HEK293 (cell line): ENCODE measurements at regions not wholly inside any gene's neighbourhood (a gene's known extent, or its start where the extent isn't known, plus 50 kb on each side); places are given as distances from the start of the nearest gene placed in this dataset.

Experiments
- BCL11A ChIP-seq: fragments of 450-650 bp; formaldehyde crosslinking; IDR thresholded peaks from 2 replicates; pipeline ENCODE4 v1.5.1; 2016; ENCODE audit warnings: low read depth, missing biosample characterization, missing genetic modification characterization
- HOXC10 ChIP-seq: sonication (generic); formaldehyde crosslinking; IDR thresholded peaks from 2 replicates; pipeline ENCODE4 v1.8.1; 2023; ENCODE audit warnings: mild to moderate bottlenecking, missing genetic modification reagents
- KLF7 ChIP-seq: fragments of 450-650 bp; formaldehyde crosslinking; IDR thresholded peaks from 2 replicates; pipeline ENCODE4 v1.5.1; 2016; ENCODE audit warnings: missing biosample characterization, missing genetic modification characterization, borderline replicate concordance
- MEIS1 ChIP-seq: sonication (generic); formaldehyde crosslinking; IDR thresholded peaks from 2 replicates; pipeline ENCODE4 v1.8.1; 2022; ENCODE audit warnings: missing genetic modification reagents, mild to moderate bottlenecking, borderline replicate concordance
- MYNN ChIP-seq: fragments of 450-650 bp; formaldehyde crosslinking; IDR thresholded peaks from 2 replicates; pipeline ENCODE4 v1.5.1; 2016; ENCODE audit warnings: missing biosample characterization, missing genetic modification characterization, borderline replicate concordance
- SALL2 ChIP-seq: fragments of 450-650 bp; formaldehyde crosslinking; IDR thresholded peaks from 2 replicates; pipeline ENCODE4 v1.5.0; 2017; ENCODE audit warnings: missing biosample characterization, mild to moderate bottlenecking, missing genetic modification characterization, borderline replicate concordance
- YY1 ChIP-seq: fragments of 450-650 bp; formaldehyde crosslinking; IDR thresholded peaks from 2 replicates; pipeline ENCODE4 v1.5.1; 2018; ENCODE audit warnings: missing biosample characterization, missing genetic modification characterization
- ZBTB1 ChIP-seq: fragments of 450-650 bp; formaldehyde crosslinking; IDR thresholded peaks from 2 replicates; pipeline ENCODE4 v1.5.1; 2016; ENCODE audit warnings: missing biosample characterization, missing genetic modification characterization
- ZBTB48 ChIP-seq: fragments of 450-650 bp; formaldehyde crosslinking; IDR thresholded peaks from 2 replicates; pipeline ENCODE4 v1.5.1; 2016; ENCODE audit warnings: missing biosample characterization, missing genetic modification characterization
- ZBTB7A ChIP-seq: fragments of 450-650 bp; formaldehyde crosslinking; IDR thresholded peaks from 2 replicates; pipeline ENCODE4 v1.5.1; 2016; ENCODE audit warnings: low read depth, missing biosample characterization, missing genetic modification characterization
- ZIC2 ChIP-seq: fragments of 450-650 bp; formaldehyde crosslinking; IDR thresholded peaks from 2 replicates; pipeline ENCODE4 v1.5.1; 2016; ENCODE audit warnings: missing biosample characterization, missing genetic modification characterization
- ZNF10 ChIP-seq: fragments of 450-650 bp; formaldehyde crosslinking; IDR thresholded peaks from 2 replicates; pipeline ENCODE4 v1.5.1; 2017; ENCODE audit warnings: missing biosample characterization, missing genetic modification characterization
- ZNF112 ChIP-seq: fragments of 450-650 bp; formaldehyde crosslinking; IDR thresholded peaks from 2 replicates; pipeline ENCODE4 v1.5.0; 2017; ENCODE audit warnings: missing biosample characterization, missing genetic modification characterization
- ZNF138 ChIP-seq: fragments of 450-650 bp; formaldehyde crosslinking; IDR thresholded peaks from 2 replicates; pipeline ENCODE4 v1.5.1; 2016; ENCODE audit warnings: missing biosample characterization, missing genetic modification characterization, borderline replicate concordance
- ZNF16 ChIP-seq: fragments of 450-650 bp; formaldehyde crosslinking; IDR thresholded peaks from 2 replicates; pipeline ENCODE4 v1.5.1; 2016; ENCODE audit warnings: low read depth, missing biosample characterization, missing genetic modification characterization
- ZNF221 ChIP-seq: fragments of 450-650 bp; formaldehyde crosslinking; IDR thresholded peaks from 2 replicates; pipeline ENCODE4 v1.5.1; 2017; ENCODE audit warnings: missing biosample characterization, missing genetic modification characterization, borderline replicate concordance
- ZNF341 ChIP-seq: fragments of 450-650 bp; formaldehyde crosslinking; IDR thresholded peaks from 2 replicates; pipeline ENCODE4; 2016; ENCODE audit warnings: low read depth, missing biosample characterization, missing genetic modification characterization
- ZNF37A ChIP-seq: fragments of 450-650 bp; IDR thresholded peaks from 2 replicates; pipeline ENCODE4 v1.5.1; 2018; ENCODE audit warnings: missing biosample characterization, missing genetic modification characterization
- ZNF404 ChIP-seq: fragments of 450-650 bp; formaldehyde crosslinking; IDR thresholded peaks from 2 replicates; pipeline ENCODE4 v1.5.1; 2017; ENCODE audit warnings: missing biosample characterization, missing genetic modification characterization
- ZNF433 ChIP-seq: fragments of 450-650 bp; formaldehyde crosslinking; IDR thresholded peaks from 2 replicates; pipeline ENCODE4 v1.5.1; 2016; ENCODE audit warnings: missing biosample characterization, missing genetic modification characterization, low read depth
- ZNF521 ChIP-seq: fragments of 450-650 bp; formaldehyde crosslinking; IDR thresholded peaks from 2 replicates; pipeline ENCODE4 v1.5.1; 2017; ENCODE audit warnings: missing biosample characterization, mild to moderate bottlenecking, missing genetic modification characterization
- ZNF544 ChIP-seq: fragments of 450-650 bp; formaldehyde crosslinking; IDR thresholded peaks from 2 replicates; pipeline ENCODE4 v1.5.0; 2017; ENCODE audit warnings: missing biosample characterization, missing genetic modification characterization
- ZNF549 ChIP-seq: fragments of 450-650 bp; IDR thresholded peaks from 2 replicates; pipeline ENCODE4 v1.5.1; 2018; ENCODE audit warnings: missing biosample characterization, missing genetic modification characterization, mild to moderate bottlenecking, inconsistent platforms, moderate library complexity
- ZNF560 ChIP-seq: fragments of 450-650 bp; formaldehyde crosslinking; IDR thresholded peaks from 2 replicates; pipeline ENCODE4 v1.5.1; 2017; ENCODE audit warnings: missing biosample characterization, missing genetic modification characterization, borderline replicate concordance
- ZNF585B ChIP-seq: fragments of 450-650 bp; formaldehyde crosslinking; IDR thresholded peaks from 2 replicates; pipeline ENCODE4 v1.5.1; 2016; ENCODE audit warnings: missing biosample characterization, missing genetic modification characterization
- ZNF660 ChIP-seq: fragments of 450-650 bp; IDR thresholded peaks from 2 replicates; pipeline ENCODE4 v1.5.1; 2018; ENCODE audit warnings: missing biosample characterization, mild to moderate bottlenecking, missing genetic modification characterization
- ZNF677 ChIP-seq: fragments of 450-650 bp; IDR thresholded peaks from 2 replicates; pipeline ENCODE4 v1.5.0; 2018; ENCODE audit warnings: missing biosample characterization, mild to moderate bottlenecking, missing genetic modification characterization, moderate library complexity
- ZNF76 ChIP-seq: fragments of 450-650 bp; formaldehyde crosslinking; IDR thresholded peaks from 2 replicates; pipeline ENCODE4; 2016; ENCODE audit warnings: low read depth, missing biosample characterization, missing genetic modification characterization, borderline replicate concordance
- ZNF785 ChIP-seq: fragments of 450-650 bp; formaldehyde crosslinking; IDR thresholded peaks from 2 replicates; pipeline ENCODE4 v1.5.1; 2016; ENCODE audit warnings: missing biosample characterization, missing genetic modification characterization
- ZNF830 ChIP-seq: fragments of 450-650 bp; IDR thresholded peaks from 2 replicates; pipeline ENCODE4 v1.5.0; 2018; ENCODE audit warnings: missing biosample characterization, missing genetic modification characterization, low read depth, mild to moderate bottlenecking, moderate library complexity
- ZNF843 ChIP-seq: fragments of 450-650 bp; formaldehyde crosslinking; IDR thresholded peaks from 2 replicates; pipeline ENCODE4 v1.5.1; 2016; ENCODE audit warnings: missing biosample characterization, missing genetic modification characterization
- TF ChIP-seq, protein P1 (sequence below): fragments of 450-650 bp; formaldehyde crosslinking; IDR thresholded peaks from 2 replicates; pipeline ENCODE4 v1.5.1; 2016; ENCODE audit warnings: missing biosample characterization, missing genetic modification characterization
- TF ChIP-seq, protein P2 (sequence below): fragments of 450-650 bp; IDR thresholded peaks from 2 replicates; pipeline ENCODE4 v1.5.1; 2018; ENCODE audit warnings: missing biosample characterization, missing genetic modification characterization
- TF ChIP-seq, protein P3 (sequence below): sonication (generic); formaldehyde crosslinking; IDR thresholded peaks from 2 replicates; pipeline ENCODE4 v1.8.1; 2022; ENCODE audit warnings: mild to moderate bottlenecking, moderate library complexity, missing genetic modification reagents
- TF ChIP-seq, protein P4 (sequence below): fragments of 450-650 bp; formaldehyde crosslinking; IDR thresholded peaks from 2 replicates; pipeline ENCODE4 v1.5.1; 2016; ENCODE audit warnings: missing biosample characterization, missing genetic modification characterization

DNA sequence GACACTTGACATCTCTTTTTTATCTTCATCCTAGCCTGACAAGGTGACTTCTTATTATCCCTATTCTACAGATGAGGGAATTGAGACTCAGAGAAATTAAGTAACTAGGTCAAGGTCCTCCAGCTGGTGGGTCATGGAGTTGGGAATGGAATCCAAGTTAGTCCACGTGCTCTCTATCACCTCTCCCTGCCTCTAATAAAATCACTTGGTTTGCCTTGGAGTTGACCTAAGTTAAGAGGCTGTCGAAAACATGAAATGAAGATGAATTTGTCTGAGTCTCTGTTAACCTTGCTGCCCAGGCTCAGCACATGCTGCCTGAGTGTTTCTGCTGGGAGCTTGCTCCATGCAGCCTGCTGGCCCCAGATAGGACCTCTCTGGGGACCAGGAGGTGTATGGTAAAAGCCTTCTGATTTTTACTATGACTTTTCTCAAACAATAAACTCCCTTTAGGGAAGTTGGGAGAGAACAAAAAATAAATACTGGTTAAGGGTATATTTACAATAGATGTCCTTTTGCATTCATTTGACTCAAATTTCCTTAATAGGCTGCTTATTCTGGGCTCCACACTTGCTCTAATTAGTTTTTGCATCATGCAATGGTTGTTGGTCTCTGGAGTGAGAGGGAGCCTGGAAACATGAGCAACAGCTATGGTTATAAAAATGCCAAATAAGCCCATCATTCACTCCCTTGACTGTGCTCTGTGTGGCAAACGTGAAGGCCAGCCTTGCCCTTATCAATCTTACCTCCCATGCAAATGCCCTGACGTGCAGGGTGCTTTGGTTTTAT lies 61.6 kb upstream of the DHX15 start (continued):
- TF ChIP-seq ZNF660 (no peak), ZNF521 (tag by site-specific recombination) (no peak), BCL11A (no peak), ZNF544 (no peak), ZNF843 (peak; percentile 55; the same call in 1 of the 2 replicates), ZNF830 (tag by site-specific recombination) (no peak), ZNF549 (tag by site-specific recombination) (no peak), ZNF112 (tag by site-specific recombination) (no peak), SALL2 (tag by site-specific recombination) (no peak), ZNF785 (tag by site-specific recombination) (no peak), ZBTB48 (tag by site-specific recombination) (no peak), ZNF433 (no peak), ZNF677 (tag by site-specific recombination) (no peak), HOXC10 (CRISPR knock-in tag) (no peak), KLF7 (tag by site-specific recombination) (no peak), MEIS1 (no peak), ZBTB1 (tag by site-specific recombination) (no peak), ZNF76 (no peak), YY1 (tag by site-specific recombination) (no peak), ZIC2 (no peak), MYNN (tag by site-specific recombination) (no peak), ZNF404 (no peak), ZNF341 (tag by site-specific recombination) (no peak), ZNF37A (tag by site-specific recombination) (no peak), ZNF10 (tag by site-specific recombination) (no peak), ZNF585B (tag by site-specific recombination) (no peak), ZNF221 (tag by site-specific recombination) (no peak), ZBTB7A (tag by site-specific recombination) (no peak), ZNF16 (tag by site-specific recombination) (no peak), ZNF560 (no peak), ZNF138 (tag by site-specific recombination) (no peak)
- TF ChIP-seq, protein P1, sequence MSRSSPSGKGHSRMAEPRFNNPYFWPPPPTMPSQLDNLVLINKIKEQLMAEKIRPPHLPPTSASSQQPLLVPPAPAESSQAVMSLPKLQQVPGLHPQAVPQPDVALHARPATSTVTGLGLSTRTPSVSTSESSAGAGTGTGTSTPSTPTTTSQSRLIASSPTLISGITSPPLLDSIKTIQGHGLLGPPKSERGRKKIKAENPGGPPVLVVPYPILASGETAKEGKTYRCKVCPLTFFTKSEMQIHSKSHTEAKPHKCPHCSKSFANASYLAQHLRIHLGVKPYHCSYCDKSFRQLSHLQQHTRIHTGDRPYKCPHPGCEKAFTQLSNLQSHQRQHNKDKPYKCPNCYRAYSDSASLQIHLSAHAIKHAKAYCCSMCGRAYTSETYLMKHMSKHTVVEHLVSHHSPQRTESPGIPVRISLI (tag by site-specific recombination): no peak
- TF ChIP-seq, protein P2, sequence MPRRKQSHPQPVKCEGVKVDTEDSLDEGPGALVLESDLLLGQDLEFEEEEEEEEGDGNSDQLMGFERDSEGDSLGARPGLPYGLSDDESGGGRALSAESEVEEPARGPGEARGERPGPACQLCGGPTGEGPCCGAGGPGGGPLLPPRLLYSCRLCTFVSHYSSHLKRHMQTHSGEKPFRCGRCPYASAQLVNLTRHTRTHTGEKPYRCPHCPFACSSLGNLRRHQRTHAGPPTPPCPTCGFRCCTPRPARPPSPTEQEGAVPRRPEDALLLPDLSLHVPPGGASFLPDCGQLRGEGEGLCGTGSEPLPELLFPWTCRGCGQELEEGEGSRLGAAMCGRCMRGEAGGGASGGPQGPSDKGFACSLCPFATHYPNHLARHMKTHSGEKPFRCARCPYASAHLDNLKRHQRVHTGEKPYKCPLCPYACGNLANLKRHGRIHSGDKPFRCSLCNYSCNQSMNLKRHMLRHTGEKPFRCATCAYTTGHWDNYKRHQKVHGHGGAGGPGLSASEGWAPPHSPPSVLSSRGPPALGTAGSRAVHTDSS (tag by site-specific recombination): no peak
- TF ChIP-seq, protein P3, sequence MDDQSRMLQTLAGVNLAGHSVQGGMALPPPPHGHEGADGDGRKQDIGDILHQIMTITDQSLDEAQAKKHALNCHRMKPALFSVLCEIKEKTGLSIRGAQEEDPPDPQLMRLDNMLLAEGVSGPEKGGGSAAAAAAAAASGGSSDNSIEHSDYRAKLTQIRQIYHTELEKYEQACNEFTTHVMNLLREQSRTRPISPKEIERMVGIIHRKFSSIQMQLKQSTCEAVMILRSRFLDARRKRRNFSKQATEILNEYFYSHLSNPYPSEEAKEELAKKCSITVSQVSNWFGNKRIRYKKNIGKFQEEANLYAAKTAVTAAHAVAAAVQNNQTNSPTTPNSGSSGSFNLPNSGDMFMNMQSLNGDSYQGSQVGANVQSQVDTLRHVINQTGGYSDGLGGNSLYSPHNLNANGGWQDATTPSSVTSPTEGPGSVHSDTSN (CRISPR knock-in tag): no peak
- TF ChIP-seq, protein P4, sequence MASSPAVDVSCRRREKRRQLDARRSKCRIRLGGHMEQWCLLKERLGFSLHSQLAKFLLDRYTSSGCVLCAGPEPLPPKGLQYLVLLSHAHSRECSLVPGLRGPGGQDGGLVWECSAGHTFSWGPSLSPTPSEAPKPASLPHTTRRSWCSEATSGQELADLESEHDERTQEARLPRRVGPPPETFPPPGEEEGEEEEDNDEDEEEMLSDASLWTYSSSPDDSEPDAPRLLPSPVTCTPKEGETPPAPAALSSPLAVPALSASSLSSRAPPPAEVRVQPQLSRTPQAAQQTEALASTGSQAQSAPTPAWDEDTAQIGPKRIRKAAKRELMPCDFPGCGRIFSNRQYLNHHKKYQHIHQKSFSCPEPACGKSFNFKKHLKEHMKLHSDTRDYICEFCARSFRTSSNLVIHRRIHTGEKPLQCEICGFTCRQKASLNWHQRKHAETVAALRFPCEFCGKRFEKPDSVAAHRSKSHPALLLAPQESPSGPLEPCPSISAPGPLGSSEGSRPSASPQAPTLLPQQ: no peak
- TF ChIP-seq, all 188 proteins: peak for 29
